Anterior cingulate cortex (tissue), 58 donors: ENCODE measurements at regions not wholly inside any gene's neighbourhood (a gene's known extent, or its start where the extent isn't known, plus 50 kb on each side); places are given as distances from the start of the nearest gene placed in this dataset.

Experiments used
- DNase-seq, 58 donors: peaks; one replicate each; lab custom pipeline; 2025; lab: John Stamatoyannopoulos, UW

GRCh38 chr22:49136816-49137180 lies 690.9 kb downstream of the BRD1 start:
- no peak for DNase-seq

- DNase-seq: no peak
These were observed 691.4 kb downstream of the BRD1 start for GRCh38 chr22:49136041-49136815.

GRCh38 chr22:49134076-49134475 lies 693.6 kb downstream of the BRD1 start:
- no peak for DNase-seq

GRCh38 chr22:49133541-49133940 lies 694.1 kb downstream of the BRD1 start:
- no peak for DNase-seq

- no peak for DNase-seq
These were observed 695.7 kb downstream of the BRD1 start for GRCh38 chr22:49132009-49132408.

- no peak for DNase-seq
These were observed 697.9 kb downstream of the BRD1 start for GRCh38 chr22:49129736-49130135.

GRCh38 chr22:49128874-49129273 lies 698.8 kb downstream of the BRD1 start:
- no peak for DNase-seq

GRCh38 chr22:49124608-49125007 lies 703.1 kb downstream of the BRD1 start:
- DNase-seq: no peak

GRCh38 chr22:49123621-49124192 lies 704.0 kb downstream of the BRD1 start:
- no peak for DNase-seq

- peak in 1 of 58 donors; percentile 5 for DNase-seq
These were observed 708.1 kb downstream of the BRD1 start for GRCh38 chr22:49119551-49119952.

- DNase-seq: no peak
These were observed 709.6 kb downstream of the BRD1 start for GRCh38 chr22:49118065-49118464.

GRCh38 chr22:49117486-49117885 lies 710.2 kb downstream of the BRD1 start:
- no peak for DNase-seq

- DNase-seq: no peak
These were observed 711.1 kb downstream of the BRD1 start for GRCh38 chr22:49116486-49117120.

- DNase-seq: no peak
These were observed 711.7 kb downstream of the BRD1 start for GRCh38 chr22:49116021-49116420.

GRCh38 chr22:49115197-49115596 lies 712.5 kb downstream of the BRD1 start:
- no peak for DNase-seq

- DNase-seq: no peak
These were observed 713.9 kb downstream of the BRD1 start for GRCh38 chr22:49113758-49114157.

- DNase-seq: no peak
These were observed 714.7 kb downstream of the BRD1 start for GRCh38 chr22:49112661-49113626.

GRCh38 chr22:49112176-49112575 lies 715.5 kb downstream of the BRD1 start:
- no peak for DNase-seq

GRCh38 chr22:49111085-49111484 lies 716.6 kb downstream of the BRD1 start:
- DNase-seq: no peak

- DNase-seq: no peak
These were observed 718.9 kb downstream of the BRD1 start for GRCh38 chr22:49108636-49109315.
